ENCODE measurements at regions not wholly inside any gene's neighbourhood (a gene's known extent, or its start where the extent isn't known, plus 50 kb on each side); places are given as distances from the start of the nearest gene placed in this dataset.

DNA sequence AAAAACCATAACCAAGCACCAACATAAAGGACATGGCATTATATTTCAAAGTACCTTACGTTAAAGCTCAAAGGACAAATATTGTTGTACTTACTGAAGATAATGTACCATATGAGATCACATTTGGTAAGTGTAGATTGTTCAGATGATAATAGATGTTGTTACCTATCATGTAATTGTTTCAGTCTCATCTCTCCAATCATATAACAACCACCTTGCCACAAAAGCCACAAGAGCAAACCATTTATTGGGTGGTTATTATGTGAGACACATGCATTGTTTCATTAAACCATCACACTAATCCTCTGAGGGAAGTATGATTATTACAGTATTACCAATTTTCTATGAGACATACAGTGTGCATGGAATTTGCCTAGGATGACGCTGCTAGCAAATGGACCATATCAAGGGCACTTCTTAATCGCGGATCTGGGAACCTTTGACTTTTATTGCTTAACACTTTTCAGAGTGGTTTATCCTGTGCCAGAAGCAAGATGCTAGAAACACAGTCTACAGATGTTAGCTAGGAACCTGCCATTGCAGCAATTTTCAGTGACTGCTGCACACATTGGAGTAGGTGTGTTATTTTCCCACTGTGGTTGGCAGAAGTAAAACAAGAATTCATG, 149.8 kb upstream of the AKIRIN2 start:
- DNase-seq, result no peak
- no peak for ATAC-seq

DNA sequence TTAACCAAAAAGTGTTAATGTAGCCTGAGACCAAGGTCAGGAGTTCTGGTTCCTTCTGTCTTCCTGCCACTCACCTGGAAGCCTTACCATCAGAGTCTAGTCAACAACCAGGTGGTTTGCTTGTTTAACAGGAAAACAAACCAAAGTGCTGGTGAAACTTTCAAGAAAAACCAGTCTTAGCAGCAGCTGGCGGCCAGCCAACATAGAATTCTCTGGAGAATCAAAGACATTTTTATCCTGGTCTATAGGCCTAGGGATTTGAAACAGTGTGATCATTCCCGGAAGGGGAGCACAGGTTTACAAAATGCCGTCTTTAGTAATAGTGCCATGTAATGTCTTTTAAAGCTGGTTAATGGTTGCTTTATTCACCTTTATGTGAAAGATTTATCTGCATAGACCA, 146.6 kb upstream of the AKIRIN2 start:
- ATAC-seq, result no peak
- DNase-seq, result no peak

DNA sequence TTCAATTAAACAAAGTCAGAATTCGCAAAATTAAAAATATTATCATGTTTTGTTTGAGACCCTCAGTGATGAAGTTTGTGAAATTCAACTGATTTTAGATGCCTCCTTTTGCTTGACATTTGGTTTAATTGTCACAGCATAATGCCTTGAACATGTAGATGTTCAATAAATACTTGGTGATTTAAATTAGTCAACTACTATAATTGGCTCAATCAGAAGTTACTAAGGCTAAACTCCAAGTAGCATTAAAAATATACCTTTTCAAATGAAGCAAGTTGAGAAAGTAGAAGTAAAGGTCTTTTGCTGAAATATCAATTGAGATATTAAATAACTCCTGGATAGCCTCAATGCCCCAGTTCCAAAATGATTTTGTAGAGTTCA, 145.8 kb upstream of the AKIRIN2 start:
- ATAC-seq (no peak), DNase-seq (no peak)

DNA sequence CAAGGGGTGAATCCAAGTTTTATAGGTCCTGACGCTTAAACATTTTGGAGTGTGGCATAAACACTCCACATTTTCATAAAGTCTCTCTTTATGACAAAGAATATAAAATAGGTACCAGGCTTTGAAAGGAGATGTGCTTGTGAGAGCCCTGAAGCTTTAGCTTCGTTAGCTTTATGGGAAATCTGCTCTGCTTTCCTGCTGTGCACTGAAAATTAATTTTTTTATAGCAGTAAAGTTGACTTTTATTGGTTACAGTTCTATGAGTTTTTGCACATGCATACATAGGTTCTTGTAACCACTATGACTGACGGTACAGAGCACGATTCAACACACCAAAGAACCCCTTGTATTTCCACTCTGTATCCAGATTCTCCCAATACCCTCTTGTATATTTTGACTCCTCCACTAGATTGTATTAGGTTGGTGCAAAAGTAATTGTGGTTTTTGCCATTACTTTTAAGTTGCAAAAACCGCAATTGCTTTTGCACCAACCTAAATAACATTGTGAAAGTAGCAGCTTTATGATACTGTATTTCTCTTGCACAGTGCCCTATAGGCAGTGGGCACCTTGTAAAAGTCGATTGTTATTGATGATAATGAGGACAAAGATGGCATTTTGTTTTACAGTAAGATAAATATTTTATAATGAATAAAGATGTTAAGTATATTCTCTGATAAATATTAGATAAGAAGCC, 145.2 kb upstream of the AKIRIN2 start:
- DNase-seq (no peak), ATAC-seq (no peak)

DNA sequence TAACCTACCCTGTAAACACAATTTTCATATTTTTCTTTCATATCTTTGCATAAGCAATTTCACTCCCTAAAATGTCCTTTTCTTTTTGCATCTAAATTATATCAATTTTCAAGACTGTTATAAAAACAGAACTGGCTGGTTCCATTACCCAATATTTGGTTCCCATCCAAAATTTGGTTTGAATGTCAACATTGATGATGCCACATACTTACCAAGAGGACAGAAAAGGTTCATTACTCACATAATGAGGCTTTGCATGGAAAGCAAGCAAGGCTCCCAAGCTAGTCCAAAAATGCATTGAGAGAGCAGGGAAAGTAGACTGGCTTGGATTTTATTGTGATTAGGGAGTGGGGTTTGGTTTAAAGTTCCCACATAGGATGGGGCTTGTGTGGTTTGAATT, 144.4 kb upstream of the AKIRIN2 start:
- ATAC-seq (no peak), DNase-seq (no peak)

DNA sequence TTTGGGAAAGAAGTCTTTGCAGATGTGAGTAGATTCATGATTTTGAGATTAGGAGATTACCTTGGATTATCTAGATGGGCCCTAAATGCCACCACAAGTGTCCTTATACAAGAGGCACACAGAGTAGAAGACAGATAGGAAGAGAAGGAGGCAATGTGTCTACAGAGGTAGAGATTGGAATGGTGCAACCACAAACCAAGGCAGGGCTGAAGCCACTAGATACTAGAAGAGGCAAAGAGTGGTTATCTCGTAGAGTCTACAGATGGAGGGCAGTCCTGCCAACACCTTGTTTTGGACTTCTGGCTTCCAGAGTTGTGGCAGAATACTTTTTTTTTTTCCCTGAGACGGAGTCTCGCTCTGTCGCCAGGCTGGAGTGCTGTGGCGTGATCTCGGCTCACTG, 138.3 kb upstream of the AKIRIN2 start:
- DNase-seq (no peak), ATAC-seq (no peak)

DNA sequence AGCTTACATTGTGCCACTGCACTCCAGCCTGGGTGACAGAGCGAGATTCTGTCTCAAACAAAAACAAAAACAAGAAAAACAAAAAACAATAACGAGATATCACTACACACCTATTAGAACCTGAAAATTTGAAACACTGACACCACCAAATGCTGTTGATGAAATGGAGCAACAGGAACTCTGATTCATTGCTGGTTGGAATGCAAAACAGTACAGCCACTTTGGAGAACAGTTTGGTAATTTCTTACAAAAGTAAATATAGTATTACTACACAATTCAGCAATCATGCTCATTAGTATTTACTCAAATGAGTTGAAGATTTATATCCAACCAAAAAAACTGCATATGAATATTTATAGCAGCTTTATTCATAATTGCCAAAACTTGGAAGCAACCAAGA, 135.8 kb upstream of the AKIRIN2 start:
- no peak for DNase-seq
- no peak for ATAC-seq

DNA sequence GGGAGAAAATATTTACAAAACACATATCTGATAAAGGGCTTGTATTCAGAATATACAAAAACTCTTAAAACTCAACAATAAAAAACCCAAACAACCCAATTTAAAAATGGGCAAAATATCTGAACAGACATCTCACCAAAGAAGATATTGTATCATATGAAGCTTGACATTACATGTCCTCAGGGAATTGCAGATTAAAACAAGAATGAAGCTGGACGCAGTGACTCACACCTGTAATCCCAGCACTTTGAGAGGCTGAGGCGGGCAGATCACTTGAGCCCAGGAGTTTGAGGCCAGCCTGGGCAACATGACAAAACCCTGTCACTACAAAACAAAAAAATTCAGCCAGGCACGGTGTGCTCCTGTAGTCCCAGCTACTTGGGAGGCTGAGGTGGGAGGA, 135.4 kb upstream of the AKIRIN2 start:
- ATAC-seq, result no peak

DNA sequence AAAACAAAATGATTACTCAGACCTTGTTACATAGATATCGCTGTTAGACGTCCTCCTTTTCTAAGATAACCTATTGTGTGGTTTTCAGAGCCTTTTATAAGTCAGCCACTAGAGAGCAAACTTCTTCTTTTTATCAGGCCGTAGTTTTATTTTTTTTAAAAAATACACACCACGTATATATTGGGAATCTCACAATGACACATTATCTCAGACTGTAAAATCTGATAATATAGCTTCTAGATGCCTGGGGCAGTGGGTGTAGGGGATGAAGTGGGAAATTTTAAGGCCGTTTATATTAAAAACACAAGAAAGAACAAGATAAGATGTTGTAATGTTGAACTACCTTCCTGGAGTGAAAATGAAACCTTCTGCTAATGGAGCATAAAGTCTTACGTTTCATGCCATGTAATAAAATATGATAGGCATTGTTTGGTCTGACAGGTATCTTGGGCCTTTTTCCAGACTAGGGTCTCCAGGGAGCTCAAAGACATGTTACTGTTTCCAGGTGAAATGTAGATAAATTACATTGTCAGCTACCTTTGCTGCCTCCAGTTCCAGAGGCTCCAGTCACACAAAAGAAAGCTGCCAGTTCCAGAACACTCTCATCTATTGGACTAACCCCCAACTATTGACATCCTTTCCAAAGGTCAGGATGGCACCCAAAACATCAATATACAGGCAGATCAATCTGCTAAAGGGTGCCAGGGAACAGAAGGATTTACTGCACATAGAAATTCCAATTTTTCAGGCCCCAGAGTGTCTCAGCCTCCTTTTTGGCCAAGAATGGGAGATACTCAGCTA, 130.2 kb upstream of the AKIRIN2 start:
- ATAC-seq (peak; percentile 49), DNase-seq (no peak)

More for the DNA sequence above, 135.4 kb upstream of the AKIRIN2 start:
- DNase-seq, result no peak

DNA sequence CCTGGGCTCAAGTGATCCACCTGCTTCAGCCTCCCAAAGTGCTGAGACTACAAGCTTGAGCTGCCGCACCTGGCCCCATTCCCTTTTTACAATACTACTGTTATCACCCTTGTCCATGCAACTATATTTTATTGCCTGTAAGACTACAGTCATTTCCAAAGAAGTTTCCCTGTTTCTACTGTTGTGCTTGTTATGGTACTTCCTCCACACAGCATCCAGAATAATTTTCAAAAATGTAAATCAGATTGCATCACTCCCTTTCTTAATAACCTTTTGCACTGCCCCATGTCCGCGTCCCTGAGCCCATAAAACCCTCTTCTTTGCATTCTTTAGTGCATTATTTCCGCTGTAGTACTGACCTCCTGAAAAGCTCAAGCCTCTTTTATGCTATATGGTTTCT, 128.9 kb upstream of the AKIRIN2 start:
- DNase-seq, result no peak

DNA sequence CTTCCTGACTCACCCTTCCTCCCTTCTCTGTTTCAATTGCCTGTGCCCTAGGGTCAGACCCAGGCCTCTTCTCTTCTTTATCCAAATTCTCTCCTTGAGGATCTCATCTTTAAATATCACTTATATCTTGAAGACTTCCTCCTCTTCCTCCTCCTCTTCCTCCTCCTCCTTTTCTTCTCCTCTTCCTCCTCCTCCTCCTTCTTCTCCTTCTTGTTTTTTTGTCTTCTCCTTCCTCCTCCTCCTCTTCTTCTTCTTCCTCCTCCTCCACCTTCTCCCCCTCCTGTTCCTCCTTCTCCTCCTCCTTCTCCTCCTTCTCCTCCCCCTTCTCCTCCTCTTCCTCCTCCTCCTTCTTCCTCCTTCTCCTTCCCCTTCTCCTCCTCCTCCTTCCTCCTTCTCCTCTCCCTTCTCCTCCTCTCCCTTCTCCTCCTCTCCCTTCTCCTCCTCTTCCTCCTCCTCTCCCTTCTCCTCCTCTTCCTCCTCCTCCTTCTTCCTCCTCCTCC, 127.6 kb upstream of the AKIRIN2 start:
- DNase-seq (no peak), ATAC-seq (no peak)

More for the DNA sequence above, 128.9 kb upstream of the AKIRIN2 start:
- no peak for ATAC-seq

DNA sequence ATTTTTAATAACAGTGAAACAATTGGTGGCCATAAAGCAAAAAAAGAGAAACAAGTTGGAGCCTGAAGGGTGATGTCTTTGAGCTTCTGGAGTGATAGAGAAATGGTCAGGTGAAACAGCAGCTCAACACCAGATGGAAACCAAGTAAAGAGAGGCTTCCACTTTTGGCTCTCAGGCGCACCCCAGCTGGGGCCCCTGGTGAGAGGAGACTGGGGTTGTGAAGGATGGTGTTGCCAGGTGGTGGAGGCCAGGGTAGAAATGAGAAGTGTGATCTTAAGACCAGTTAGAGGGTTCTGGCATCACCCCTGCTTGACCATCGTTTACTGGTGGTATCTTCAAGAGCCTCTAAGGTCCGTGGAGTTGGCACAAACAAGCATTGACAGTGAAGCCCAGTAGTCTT, 126.0 kb upstream of the AKIRIN2 start:
- DNase-seq (no peak), ATAC-seq (no peak)

DNA sequence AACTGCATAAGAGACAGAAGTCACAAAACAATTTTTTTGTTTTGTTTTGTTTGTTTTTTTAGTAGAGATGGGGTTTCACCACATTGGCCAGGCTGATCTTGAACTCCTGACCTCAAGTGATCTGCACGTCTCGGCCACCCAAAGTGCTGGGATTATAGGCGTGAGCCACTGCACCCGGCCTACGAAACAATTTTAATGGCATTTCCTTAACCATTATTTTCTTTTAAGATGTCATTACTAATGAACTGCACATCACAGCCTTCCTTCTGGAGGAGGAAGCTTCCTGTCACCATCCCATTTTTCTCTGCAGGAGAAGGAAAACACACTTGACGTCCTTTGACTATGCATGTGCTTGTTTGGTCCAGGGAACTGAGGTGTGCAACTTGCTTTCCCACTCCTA, 125.3 kb upstream of the AKIRIN2 start:
- no peak for ATAC-seq
- DNase-seq, result no peak

DNA sequence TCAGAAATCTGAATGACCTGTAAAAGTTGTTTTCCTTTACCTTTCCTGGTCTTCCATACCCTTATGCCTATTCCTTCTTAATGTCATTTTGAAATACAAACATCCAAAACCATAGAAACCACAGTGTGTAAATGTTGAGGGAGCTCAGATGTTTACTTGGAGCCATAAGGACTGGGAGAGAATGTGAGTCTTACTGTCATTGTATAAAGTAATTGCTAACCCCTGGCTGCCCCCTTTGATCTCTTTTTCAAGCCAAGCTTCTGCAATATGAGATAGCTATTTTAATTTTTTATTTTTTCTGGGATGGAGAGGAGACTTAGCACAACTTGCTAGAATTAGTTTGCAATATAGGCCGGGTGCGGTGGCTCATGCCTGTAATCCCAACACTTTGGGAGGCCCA, 124.4 kb upstream of the AKIRIN2 start:
- DNase-seq (no peak), ATAC-seq (no peak)

DNA sequence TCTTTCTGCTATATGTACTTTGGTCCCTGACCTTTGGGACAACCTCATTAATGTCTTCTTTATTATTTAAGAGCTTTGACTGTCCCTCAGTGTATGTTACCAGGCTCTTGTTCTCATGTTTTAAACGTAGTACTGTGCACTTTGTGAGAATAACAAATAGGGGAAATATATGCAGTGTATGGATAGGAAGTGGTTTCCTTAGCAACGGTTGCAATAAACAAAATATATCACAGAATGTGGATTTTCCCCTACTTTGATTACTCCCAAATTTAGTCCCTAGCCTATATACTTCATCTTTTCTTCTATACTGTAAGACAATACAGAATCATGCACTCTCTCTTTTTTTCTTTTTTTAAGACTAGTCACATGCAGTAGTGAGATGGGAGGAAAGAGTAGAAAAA, 123.8 kb upstream of the AKIRIN2 start:
- ATAC-seq (peak; percentile 55), DNase-seq (no peak)

DNA sequence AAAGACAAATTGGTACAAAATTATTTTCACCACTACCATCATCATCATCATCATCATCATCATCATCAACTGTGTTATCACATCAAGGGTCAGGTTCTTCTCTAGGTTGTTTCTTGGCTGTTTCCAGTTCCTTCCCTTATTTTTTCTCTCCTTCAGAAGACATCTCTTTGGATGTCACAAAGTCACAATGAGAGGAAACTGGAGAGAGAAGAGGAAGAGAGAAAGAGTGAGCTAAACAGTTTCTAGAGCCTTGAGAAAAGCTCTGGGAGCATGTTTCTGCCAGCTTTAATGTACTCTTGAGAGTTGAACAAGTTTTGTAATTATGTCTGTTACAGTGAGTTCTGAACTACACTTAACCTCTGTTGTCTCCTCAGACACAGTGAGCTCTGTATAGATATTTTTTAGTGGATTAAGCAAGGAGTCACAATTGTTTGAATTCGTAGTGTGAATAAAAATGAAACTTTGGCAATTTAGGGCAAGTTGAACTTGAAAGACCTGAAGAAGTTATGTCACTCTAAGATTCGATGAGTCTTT, 123.0 kb upstream of the AKIRIN2 start:
- ATAC-seq, result no peak
- DNase-seq, result no peak

DNA sequence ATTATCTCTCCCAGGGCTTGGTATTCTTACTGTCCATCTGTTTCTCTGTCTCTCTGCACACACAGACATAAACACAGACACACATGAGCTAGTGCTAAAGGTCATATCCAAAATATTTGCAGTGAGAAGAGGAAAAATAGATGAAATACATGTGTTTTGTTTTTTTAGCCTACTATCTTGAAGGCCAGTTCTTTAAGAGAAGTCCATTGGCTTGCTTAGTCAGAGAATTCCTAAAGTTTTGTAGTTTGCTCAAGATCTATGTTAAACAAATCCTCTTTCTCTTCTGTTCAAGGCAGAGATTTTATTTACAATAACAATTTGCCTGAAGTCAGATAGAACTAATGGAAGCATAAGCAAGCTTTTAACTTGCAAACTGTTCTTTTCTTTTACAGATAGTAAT, 120.0 kb upstream of the AKIRIN2 start:
- no peak for ATAC-seq
- DNase-seq, result no peak

DNA sequence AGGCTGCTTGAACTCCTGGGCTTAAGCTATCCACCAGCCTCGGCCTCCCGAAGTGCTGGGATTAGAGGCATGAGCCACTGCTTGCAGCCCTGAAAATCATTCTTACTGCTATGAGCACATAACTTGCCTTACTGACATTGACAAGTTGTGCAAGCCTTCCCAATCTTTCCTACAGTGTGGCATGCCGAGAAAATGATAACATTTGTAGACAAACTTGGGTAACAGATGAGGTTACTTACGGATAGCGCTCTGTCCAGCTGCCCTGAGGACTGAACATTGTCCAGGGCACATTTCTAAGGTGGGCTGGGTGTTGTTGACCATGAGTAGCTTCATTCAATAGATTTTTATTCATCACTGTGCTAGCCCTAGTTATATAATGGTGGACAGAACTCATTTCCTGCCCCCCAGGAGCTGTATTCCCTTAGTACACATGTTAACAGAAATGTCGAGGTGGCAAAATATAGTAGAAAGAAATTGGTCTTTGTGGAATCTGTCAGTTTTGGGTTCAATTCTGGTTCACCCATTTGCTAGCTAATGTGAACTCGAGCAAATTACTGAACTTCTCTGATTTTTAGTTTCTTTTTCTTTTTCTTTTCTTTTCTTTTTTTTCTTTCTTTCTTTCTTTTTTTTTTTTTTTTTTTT, 118.4 kb upstream of the AKIRIN2 start:
- no peak for DNase-seq
- no peak for ATAC-seq

DNA sequence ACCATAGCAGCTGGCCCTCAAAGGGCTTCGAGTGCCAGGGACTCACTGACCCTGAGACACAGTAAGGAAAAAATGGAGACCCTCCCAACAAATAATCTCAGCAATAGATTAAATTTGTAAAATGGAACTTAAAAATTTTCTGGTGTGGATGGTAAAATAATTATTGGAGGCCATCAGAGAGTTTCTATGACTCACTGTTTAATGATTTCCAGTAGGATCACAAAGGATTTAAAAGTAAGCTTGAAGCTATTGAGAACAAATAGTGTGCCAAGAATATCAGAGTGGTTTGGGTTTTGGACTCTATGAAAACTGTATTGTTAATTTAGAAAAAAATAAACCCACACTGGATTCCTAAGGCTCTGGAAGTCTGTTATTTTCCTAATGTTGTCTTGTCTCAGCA, 115.2 kb upstream of the AKIRIN2 start:
- DNase-seq (no peak), ATAC-seq (no peak)

DNA sequence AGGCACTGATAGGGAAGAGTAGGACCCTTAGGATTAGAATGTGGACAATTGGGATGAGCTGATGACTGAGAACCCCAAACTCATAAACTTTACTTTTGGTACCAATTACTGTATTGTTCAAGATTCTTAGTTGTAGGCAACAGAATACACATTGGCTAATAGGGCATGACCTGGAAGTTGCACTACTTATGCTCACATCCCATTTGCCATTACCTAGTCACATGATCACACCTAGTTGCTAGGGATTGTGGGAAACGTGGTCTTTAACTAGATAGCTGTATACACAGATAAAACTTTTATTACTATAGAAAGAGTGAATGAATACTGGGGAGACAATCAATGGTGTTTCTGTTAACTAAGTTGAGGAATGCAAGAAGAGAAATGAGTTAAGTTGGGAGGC, 113.4 kb upstream of the AKIRIN2 start:
- ATAC-seq, result no peak
- DNase-seq, result no peak

DNA sequence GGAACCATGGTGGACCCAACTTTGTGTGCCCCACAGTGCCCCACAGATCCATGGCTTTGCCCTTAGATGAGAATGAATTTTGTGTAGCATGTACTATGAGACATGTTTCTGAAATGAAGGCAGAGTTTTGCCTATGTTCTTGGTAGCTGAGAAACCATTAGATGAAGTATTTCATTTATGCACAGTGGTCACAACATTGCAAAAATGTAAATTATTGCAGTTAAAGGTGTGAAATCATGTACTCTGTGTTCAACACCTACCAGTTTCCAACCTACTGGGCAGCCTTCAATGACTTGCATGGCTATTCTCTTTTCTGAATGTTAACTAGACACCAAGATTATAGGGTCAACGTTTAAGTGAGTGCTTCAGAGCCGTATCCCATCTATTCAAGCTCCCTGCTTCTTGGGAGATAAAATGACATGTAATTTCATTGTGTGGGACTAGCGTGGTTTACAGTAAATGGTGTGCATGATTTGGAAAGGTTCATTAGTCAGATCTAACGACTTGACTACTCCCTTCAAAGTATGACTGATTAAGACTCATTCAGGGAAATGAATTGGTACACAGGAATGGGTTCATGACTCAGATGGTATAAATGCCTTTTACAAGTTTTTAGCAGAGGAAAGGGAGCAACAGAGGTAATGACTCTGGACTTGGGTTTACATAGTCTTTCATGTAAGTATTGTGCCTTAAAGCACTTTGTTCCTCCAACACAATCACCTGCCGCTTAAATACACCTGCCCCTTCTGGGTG, 106.1 kb upstream of the AKIRIN2 start:
- DNase-seq (no peak), ATAC-seq (peak; percentile 75)

DNA sequence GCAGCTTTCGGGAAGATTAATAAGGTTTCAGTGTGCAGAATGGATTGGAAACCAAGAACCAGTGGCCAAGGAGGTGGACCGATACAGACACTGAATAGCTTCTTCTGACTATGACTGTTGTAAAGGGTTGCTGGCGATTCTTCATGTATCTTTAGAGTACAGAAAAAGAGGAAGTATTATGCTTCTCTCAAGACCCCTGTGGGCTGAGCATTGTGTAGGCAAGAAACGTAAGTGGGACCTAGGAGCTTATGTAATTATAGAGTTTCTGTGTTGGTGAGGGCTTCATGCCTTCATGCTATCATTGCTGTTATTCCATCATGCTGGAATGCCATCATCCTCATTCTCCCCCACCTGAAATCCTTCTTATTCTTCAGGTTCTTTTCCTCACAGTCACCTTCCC, 105.4 kb upstream of the AKIRIN2 start:
- ATAC-seq (peak; percentile 29), DNase-seq (no peak)
